ENCODE measurements at regions not wholly inside any gene's neighbourhood (a gene's known extent, or its start where the extent isn't known, plus 50 kb on each side); places are given as distances from the start of the nearest gene placed in this dataset.

- 0 out of 3 replicates have a peak, but pooled peaks cover 5% of the 10 kb centered on the region for H3K4me1 ChIP-seq
- WGBS (ENCODE audit: missing lambda C conversion rate), result 43% methylated on average over 1 of the region's 1 CpG
- CTCF ChIA-PET, result interaction anchor here (2.3 kb wide), 1 partner anchor 51 kb away, joined by 7 read pairs; no protein-coding TSS in a partner anchor
- H3K9me3 ChIP-seq, result peaks cover 4% of the 10 kb centered on the region; the same call in 1 of the 3 replicates
- ATAC-seq (no peak), FAIRE-seq (no peak), DNase-seq (ENCODE audit: low read depth in 1 of 2, low spot score in 1 of 2) (no peak)
- no peak overlapping the region for H3K4me3 ChIP-seq
- H3K27ac ChIP-seq, result no peak overlapping the region
- H3K4me2 ChIP-seq, result no peak overlapping the region
- POLR2A ChIA-PET, result no interaction called here
- no peak for TF ChIP-seq MYC (IDR thresholded peaks at IDR 0.05; ENCODE audit: borderline replicate concordance, low read length)
- TF ChIP-seq ZC3H11A (IDR thresholded peaks at IDR 0.05), result no peak
- no peak for TF ChIP-seq PHF8 (IDR thresholded peaks at IDR 0.05; ENCODE audit: borderline replicate concordance, low read depth)
- TF ChIP-seq NPAS2 (CRISPR knock-in tag; IDR thresholded peaks at IDR 0.05; ENCODE audit: borderline replicate concordance), result no peak
- TF ChIP-seq CHD4 (IDR thresholded peaks at IDR 0.05; ENCODE audit: borderline replicate concordance), result no peak
- TF ChIP-seq RFX5 (IDR thresholded peaks at IDR 0.05), result no peak
- no peak for TF ChIP-seq BCL3 (IDR thresholded peaks at IDR 0.05)
- TF ChIP-seq RARB (CRISPR knock-in tag; IDR thresholded peaks at IDR 0.05), result no peak
- no peak for TF ChIP-seq BHLHE40 (IDR thresholded peaks at IDR 0.05; ENCODE audit: low read depth, low read length)
- no peak for TF ChIP-seq SMC3 (IDR thresholded peaks at IDR 0.05)
Measured at GRCh38 chr1:229900220-229900619, 166.8 kb upstream of the GALNT2 start.

DNA sequence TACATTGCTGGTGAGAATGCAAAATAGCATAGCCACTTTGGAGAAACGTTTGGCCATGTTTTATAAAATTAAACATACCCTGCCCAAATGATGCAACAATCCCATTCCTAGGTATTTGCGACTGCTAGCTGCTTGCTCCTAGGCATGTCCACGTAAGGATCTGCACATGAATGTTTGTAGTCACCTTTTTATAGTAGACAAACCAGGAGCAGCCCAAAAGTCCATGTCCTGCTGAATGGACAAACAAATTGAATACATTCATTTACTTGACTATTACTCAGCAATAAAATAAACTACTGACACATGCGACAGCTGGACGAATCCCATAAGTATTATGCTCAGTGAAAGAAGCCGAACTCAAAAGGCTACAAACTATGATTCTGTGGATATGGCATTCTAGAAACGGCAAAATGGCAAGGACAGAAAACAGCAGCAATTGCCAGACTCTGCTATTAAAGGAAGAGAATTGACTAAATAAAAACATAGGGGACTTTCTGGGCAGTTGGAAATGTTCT, 161.9 kb upstream of the GALNT2 start:
- ChIA-PET CTCF (no interaction called here), POLR2A (no interaction called here)
- FAIRE-seq, result no peak
- Histone ChIP-seq H3K4me3 (no peak overlapping the region), H3K9me3 (peaks cover 4% of the 10 kb centered on the region; the same call in 1 of the 3 replicates), H3K27ac (no peak overlapping the region), H3K4me2 (peak overlapping the region; percentile 30), H3K4me1 (0 out of 3 replicates have a peak, but pooled peaks cover 5% of the 10 kb centered on the region)
- DNase-seq (ENCODE audit: low read depth in 1 of 2, low spot score in 1 of 2), result no peak
- no peak for TF ChIP-seq SREBF2 (IDR thresholded peaks at IDR 0.05)
- TF ChIP-seq MAFK (IDR thresholded peaks at IDR 0.05; ENCODE audit: partially characterized antibody), result peak; percentile 28
- WGBS (ENCODE audit: missing lambda C conversion rate), result 39% methylated on average over 7 of the region's 7 CpGs
- ATAC-seq, result no peak

GRCh38 chr1:229905652-229906051, 161.4 kb upstream of the GALNT2 start:
- FAIRE-seq (no peak), ATAC-seq (no peak), DNase-seq (ENCODE audit: low read depth in 1 of 2, low spot score in 1 of 2) (no peak)
- Histone ChIP-seq H3K9me3 (peaks cover 4% of the 10 kb centered on the region; the same call in 1 of the 3 replicates), H3K27ac (no peak overlapping the region), H3K4me2 (peak overlapping the region; percentile 30; the same call in 2 of the 3 replicates), H3K4me1 (0 out of 3 replicates have a peak, but pooled peaks cover 5% of the 10 kb centered on the region), H3K4me3 (no peak overlapping the region)
- 75% methylated on average over 1 of the region's 1 CpG for WGBS (ENCODE audit: missing lambda C conversion rate)
- POLR2A ChIA-PET, result no interaction called here
- CTCF ChIA-PET, result no interaction called here
- no peak for TF ChIP-seq KDM1A (IDR thresholded peaks at IDR 0.05; ENCODE audit: low read depth)
- TF ChIP-seq TFCP2L1 (CRISPR knock-in tag; IDR thresholded peaks at IDR 0.05), result no peak
- TF ChIP-seq CEBPB (IDR thresholded peaks at IDR 0.05), result peak; percentile 27 to 64; a peak in 2 of 4 replicates
- TF ChIP-seq, protein P1, sequence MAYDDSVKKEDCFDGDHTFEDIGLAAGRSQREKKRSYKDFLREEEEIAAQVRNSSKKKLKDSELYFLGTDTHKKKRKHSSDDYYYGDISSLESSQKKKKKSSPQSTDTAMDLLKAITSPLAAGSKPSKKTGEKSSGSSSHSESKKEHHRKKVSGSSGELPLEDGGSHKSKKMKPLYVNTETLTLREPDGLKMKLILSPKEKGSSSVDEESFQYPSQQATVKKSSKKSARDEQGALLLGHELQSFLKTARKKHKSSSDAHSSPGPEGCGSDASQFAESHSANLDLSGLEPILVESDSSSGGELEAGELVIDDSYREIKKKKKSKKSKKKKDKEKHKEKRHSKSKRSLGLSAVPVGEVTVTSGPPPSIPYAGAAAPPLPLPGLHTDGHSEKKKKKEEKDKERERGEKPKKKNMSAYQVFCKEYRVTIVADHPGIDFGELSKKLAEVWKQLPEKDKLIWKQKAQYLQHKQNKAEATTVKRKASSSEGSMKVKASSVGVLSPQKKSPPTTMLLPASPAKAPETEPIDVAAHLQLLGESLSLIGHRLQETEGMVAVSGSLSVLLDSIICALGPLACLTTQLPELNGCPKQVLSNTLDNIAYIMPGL (CRISPR knock-in tag; IDR thresholded peaks at IDR 0.05; ENCODE audit: borderline replicate concordance), result no peak
- no peak for TF ChIP-seq SREBF2 (IDR thresholded peaks at IDR 0.05)
